Endothelial cell of umbilical vein (primary cell): ENCODE measurements at regions not wholly inside any gene's neighbourhood (a gene's known extent, or its start where the extent isn't known, plus 50 kb on each side); places are given as distances from the start of the nearest gene placed in this dataset.

Source experiments
- BruUV-seq: library from RNA; stranded (reverse); fragments of 400-500 nt; replicated peaks from 2 replicates; lab custom pipeline; 2021; lab: Mats Ljungman, UMichigan
- CTCF ChIA-PET: fragments of 300-600, 350-600 bp; sonication (Branson Sonifier 250); formaldehyde crosslinking; loops from one replicate; lab custom pipeline; 2021; ENCODE audit warnings: antibody characterized with exemption, inconsistent platforms; lab: Charles Lee
- POLR2A ChIA-PET: fragments of 300-600, 350-600 bp; sonication (Branson Sonifier 250); formaldehyde crosslinking; loops from one replicate; lab custom pipeline; 2021; ENCODE audit warnings: antibody characterized with exemption, inconsistent platforms; lab: Charles Lee
- DNase-seq: peaks from one replicate; pipeline ENCODE4 v3.0.0-alpha.2; 2011; ENCODE audit warnings: low read depth, low spot score
- FAIRE-seq: peaks from 2 replicates; lab custom pipeline; 2011; peaks lifted over from hg19 to GRCh38; lab: Jason Lieb, UNC
- H2AFZ ChIP-seq: 2 replicates; pipeline ENCODE4 v1.6.0; 2012; ENCODE audit warnings: low read depth, low read length, control low read depth, inconsistent platforms
- H3K27ac ChIP-seq: 2 replicates; pipeline ENCODE4 v1.5.1; 2011; ENCODE audit warnings: low read depth, mild to moderate bottlenecking, control low read depth, low read length, moderate library complexity; ENCODE audit not compliant: insufficient read depth
- H3K27me3 ChIP-seq, 2 experiments: 2 replicates each; pipeline versions ENCODE4 v1.6.0 to v1.6.1; 2011; ENCODE audit warnings: low read length in 2 of 2, mixed read lengths in 1 of 2; ENCODE audit not compliant: control insufficient read depth in 2 of 2, insufficient read depth in 2 of 2
- H3K36me3 ChIP-seq, 2 experiments: 2 replicates in 1 of 2; 3 replicates in 1 of 2; pipeline ENCODE4 v1.5.1; 2011; ENCODE audit warnings: low read length in 2 of 2, mild to moderate bottlenecking in 1 of 2, moderate library complexity in 1 of 2; ENCODE audit not compliant: control insufficient read depth in 2 of 2, insufficient read depth in 2 of 2; ENCODE audit errors: extremely low read depth in 1 of 2
- H3K4me1 ChIP-seq: 3 replicates; pipeline ENCODE4 v1.5.1; 2011; ENCODE audit warnings: mild to moderate bottlenecking, low read length; ENCODE audit not compliant: control insufficient read depth, insufficient read depth; ENCODE audit errors: extremely low read depth
- H3K4me2 ChIP-seq: 2 replicates; pipeline ENCODE4 v1.6.1; 2011; ENCODE audit warnings: low read length, control low read depth, mixed read lengths; ENCODE audit not compliant: insufficient read depth
- H3K4me3 ChIP-seq, 3 experiments: fragments of 200-600 bp in 1 of 3; sonication (generic), shearing (Covaris generic) in 1 of 3; replicated peaks in 1 of 3; 2 replicates each; pipeline ENCODE4 v1.5.1; 2011 to 2016; ENCODE audit warnings: control low read depth in 3 of 3, low read length in 3 of 3, mild to moderate bottlenecking in 2 of 3, inconsistent platforms in 1 of 3, low read depth in 1 of 3, moderate library complexity in 1 of 3; ENCODE audit not compliant: insufficient read depth in 1 of 3
- H3K79me2 ChIP-seq: 2 replicates; pipeline ENCODE4 v1.6.0; 2012; ENCODE audit warnings: low read length, inconsistent platforms; ENCODE audit not compliant: control insufficient read depth, insufficient read depth
- H3K9ac ChIP-seq: replicated peaks from 2 replicates; pipeline ENCODE3; 2011; ENCODE audit warnings: low read length, control low read depth; ENCODE audit not compliant: insufficient read depth; ENCODE audit errors: extremely low read depth
- H3K9me1 ChIP-seq: replicated peaks from 3 replicates; pipeline ENCODE4 v1.6.0; 2011; ENCODE audit warnings: mild to moderate bottlenecking, low read length; ENCODE audit not compliant: control insufficient read depth, insufficient read depth; ENCODE audit errors: extremely low read depth
- H3K9me3 ChIP-seq: replicated peaks from 2 replicates; pipeline ENCODE4 v1.5.1; 2012; ENCODE audit warnings: low read length, inconsistent platforms; ENCODE audit not compliant: control insufficient read depth, insufficient read depth
- H4K20me1 ChIP-seq: replicated peaks from 2 replicates; pipeline ENCODE3; 2011; ENCODE audit warnings: mild to moderate bottlenecking, low read length; ENCODE audit not compliant: control insufficient read depth, insufficient read depth; ENCODE audit errors: extremely low read depth
- CTCF ChIP-seq, 2 donors: IDR thresholded peaks; 1 replicate in 1 of 2; 2 replicates in 1 of 2; pipeline ENCODE4 v1.5.1; 2011; ENCODE audit warnings: low read length in 2 of 2, mild to moderate bottlenecking in 2 of 2, moderate library complexity in 2 of 2, control low read depth in 1 of 2, inconsistent platforms in 1 of 2, low read depth in 1 of 2; ENCODE audit not compliant: insufficient read depth in 1 of 2; ENCODE audit errors: extremely low read depth in 1 of 2
- EZH2 ChIP-seq: IDR thresholded peaks from 2 replicates; pipeline ENCODE4 v1.6.1; 2012; ENCODE audit warnings: borderline replicate concordance, low read depth, mild to moderate bottlenecking, moderate library complexity, low read length, inconsistent platforms; ENCODE audit not compliant: severe bottlenecking
- FOS ChIP-seq: IDR thresholded peaks from 2 replicates; pipeline ENCODE4 v1.6.1; 2011; ENCODE audit warnings: mild to moderate bottlenecking, low read length, moderate library complexity, borderline replicate concordance; ENCODE audit not compliant: insufficient read depth
- GATA2 ChIP-seq: IDR thresholded peaks from 2 replicates; pipeline ENCODE4 v1.7.0; 2011; ENCODE audit warnings: low read depth, mild to moderate bottlenecking, moderate library complexity, mixed read lengths, low read length; ENCODE audit not compliant: insufficient read length, insufficient read depth
- JUN ChIP-seq: IDR thresholded peaks from 2 replicates; pipeline ENCODE4 v1.6.1; 2011; ENCODE audit warnings: borderline replicate concordance, low read depth; ENCODE audit not compliant: insufficient read length, insufficient read depth
- MYC ChIP-seq: IDR thresholded peaks from one replicate; pipeline ENCODE4 v1.6.1; 2011; ENCODE audit warnings: mild to moderate bottlenecking, low read depth, low read length
- POLR2A ChIP-seq: IDR thresholded peaks from 2 replicates; pipeline ENCODE4 v1.6.1; 2012; ENCODE audit warnings: low read depth, mild to moderate bottlenecking, control low read depth, low read length
- dilution Hi-C: fragments of 300-500 bp; cut with MboI; formaldehyde crosslinking; loops from one replicate; pipeline ENCODE4 v1.15.0; 2019; ENCODE audit warnings: low sequenced_read_pairs; ENCODE audit not compliant: extremely low pct_ligation_motif_present
- intact Hi-C: fragments of 100-400 bp; cut with micrococcal nuclease; formaldehyde crosslinking; loops from one replicate; pipeline ENCODE4 v1.10.0; 2022

- FAIRE-seq, result no peak
- Histone ChIP-seq H3K79me2 (no peaks in the 10 kb centered on the region), H3K4me3 (no peak overlapping the region), H2AFZ (no peak overlapping the region), H3K4me1 (no peaks in the 10 kb centered on the region), H3K4me2 (no peak overlapping the region), H3K36me3 (no peaks in the 10 kb centered on the region), H3K27ac (no peak overlapping the region), H4K20me1 (no peaks in the 10 kb centered on the region), H3K9ac (no peak overlapping the region), H3K27me3 (no peaks in the 10 kb centered on the region), H3K9me1 (no peaks in the 10 kb centered on the region), H3K9me3 (no peaks in the 10 kb centered on the region)
- CTCF ChIA-PET, result interaction anchor here (1.0 to 1.8 kb wide), 4 partner anchors 437 to 849 kb away, joined by 4 to 9 read pairs (median 4); no protein-coding TSS in a partner anchor
- TF ChIP-seq FOS, result no peak
- dilution Hi-C loops, result no loop called here
- DNase-seq, result peak; percentile 23
- POLR2A ChIA-PET, result no interaction called here
- BruUV-seq, result no TSS peak
- intact Hi-C loops, result loop anchor here (5.0 to 10.0 kb wide), 2 partner anchors 306 to 438 kb away; no protein-coding TSS in a partner anchor
Observed at GRCh38 chr1:199550199-199551065, 477.1 kb upstream of the NR5A2 start.

GRCh38 chr1:199551967-199552565, 475.4 kb upstream of the NR5A2 start:
- no peak overlapping the region for H3K4me2 ChIP-seq
- H3K27me3 ChIP-seq, result no peaks in the 10 kb centered on the region
- peak; percentile 4 for FAIRE-seq
- no peak overlapping the region for H3K27ac ChIP-seq
- H4K20me1 ChIP-seq, result no peaks in the 10 kb centered on the region
- no peak overlapping the region for H3K9ac ChIP-seq
- ChIA-PET POLR2A (no interaction called here), CTCF (interaction anchor here (0.6 to 2.1 kb wide), 4 partner anchors 9 to 796 kb away, joined by 3 to 9 read pairs (median 4); no protein-coding TSS in a partner anchor)
- BruUV-seq, result no TSS peak
- dilution Hi-C loops, result no loop called here
- peak; percentile 77 for DNase-seq
- no peak overlapping the region for H2AFZ ChIP-seq
- no peaks in the 10 kb centered on the region for H3K9me1 ChIP-seq
- H3K4me1 ChIP-seq, result no peaks in the 10 kb centered on the region
- H3K36me3 ChIP-seq, result no peaks in the 10 kb centered on the region
- no peak overlapping the region for H3K4me3 ChIP-seq
- intact Hi-C loops, result loop anchor here (1.0 to 10.0 kb wide), 4 partner anchors 307 to 796 kb away; no protein-coding TSS in a partner anchor
- H3K79me2 ChIP-seq, result no peaks in the 10 kb centered on the region
- TF ChIP-seq CTCF (IDR thresholded peaks at IDR 0.05; ENCODE audit: extremely low read depth in 1 of 2, insufficient read depth in 1 of 2, low read depth in 1 of 2, low read length in 2 of 2), result peak; percentile 46 to 65
- no peak for TF ChIP-seq POLR2A
- TF ChIP-seq GATA2, result no peak
- TF ChIP-seq FOS, result no peak
- TF ChIP-seq MYC, result no peak
- TF ChIP-seq JUN, result no peak
- no peak for TF ChIP-seq EZH2
- H3K9me3 ChIP-seq, result no peaks in the 10 kb centered on the region
